H1 (cell line): ENCODE measurements at regions not wholly inside any gene's neighbourhood (a gene's known extent, or its start where the extent isn't known, plus 50 kb on each side); places are given as distances from the start of the nearest gene placed in this dataset.

Source experiments
- CTCF ChIP-seq, 3 experiments: IDR thresholded peaks; 1 replicate in 2 of 3; 2 replicates in 1 of 3; pipeline versions ENCODE4 v1.5.1 to v1.6.1; 2011; ENCODE audit warnings: low read length in 3 of 3, mild to moderate bottlenecking in 3 of 3, inconsistent platforms in 2 of 3, low read depth in 1 of 3, moderate library complexity in 1 of 3; ENCODE audit not compliant: insufficient read depth in 1 of 3; ENCODE audit errors: control extremely low read depth in 1 of 3
- NANOG ChIP-seq: IDR thresholded peaks from 2 replicates; pipeline ENCODE4 v1.6.1; 2011; ENCODE audit warnings: low read length, low read depth, mild to moderate bottlenecking, inconsistent platforms; ENCODE audit not compliant: insufficient read depth, poor library complexity, severe bottlenecking
- RXRA ChIP-seq: IDR thresholded peaks from 2 replicates; pipeline ENCODE4 v1.6.1; 2011; ENCODE audit warnings: low read depth, mild to moderate bottlenecking, low read length, moderate library complexity; ENCODE audit not compliant: insufficient read depth

GRCh38 chr21:30083225-30083945 lies 83.2 kb downstream of the CLDN17 start (continued):
- TF ChIP-seq RXRA (no peak), NANOG (no peak), CTCF (IDR thresholded peaks at IDR 0.05; ENCODE audit: control extremely low read depth in 1 of 3, insufficient read depth in 1 of 3, low read depth in 1 of 3, low read length in 3 of 3) (no peak)
